GM23338 (cell line): ENCODE measurements at regions not wholly inside any gene's neighbourhood (a gene's known extent, or its start where the extent isn't known, plus 50 kb on each side); places are given as distances from the start of the nearest gene placed in this dataset.

Experiments used
- CREB1 ChIP-seq: fragments of 250-450 bp; sonication (Bioruptor Pico); IDR thresholded peaks from 2 replicates; pipeline ENCODE4 v1.5.0; 2020; ENCODE audit warnings: low read depth, mild to moderate bottlenecking, moderate library complexity
- EZH2 ChIP-seq: fragments of 200-600 bp; sonication (generic); IDR thresholded peaks from one replicate; pipeline ENCODE4 v1.8.0; 2017; ENCODE audit warnings: antibody characterized with exemption, mild to moderate bottlenecking, low read depth; ENCODE audit not compliant: unreplicated experiment
- EZH2phosphoT487 ChIP-seq: fragments of 200-600 bp; sonication (generic); IDR thresholded peaks from one replicate; pipeline ENCODE4 v1.8.1; 2018; ENCODE audit warnings: antibody characterized with exemption; ENCODE audit not compliant: unreplicated experiment
- JUNB ChIP-seq: IDR thresholded peaks from one replicate; pipeline ENCODE4 v1.6.1; 2016; ENCODE audit warnings: antibody characterized with exemption; ENCODE audit not compliant: unreplicated experiment
- NANOG ChIP-seq: IDR thresholded peaks from 2 replicates; pipeline ENCODE4 v1.6.1; 2016; ENCODE audit warnings: antibody characterized with exemption, borderline replicate concordance
- POLR2AphosphoS5 ChIP-seq: IDR thresholded peaks from 2 replicates; pipeline ENCODE4 v1.6.1; 2016; ENCODE audit warnings: antibody characterized with exemption, low read depth
- ZNF114 ChIP-seq: fragments of 250-450 bp; sonication (Bioruptor Pico); IDR thresholded peaks from 2 replicates; pipeline ENCODE4 v1.5.0; 2020; ENCODE audit warnings: mild to moderate bottlenecking, moderate library complexity
- TF ChIP-seq, protein P1 (sequence below), 2 experiments: fragments of 200-600 bp in 1 of 2; sonication (generic) in 1 of 2; conservative IDR thresholded peaks; 2 replicates each; pipeline versions ENCODE4 v1.5.1 to v1.6.1; 2016 to 2017; ENCODE audit warnings: antibody characterized with exemption in 2 of 2, low read depth in 2 of 2, mild to moderate bottlenecking in 2 of 2, moderate library complexity in 1 of 2
- TF ChIP-seq, protein P2 (sequence below): IDR thresholded peaks from one replicate; pipeline ENCODE4 v1.6.1; 2018; ENCODE audit warnings: antibody characterized with exemption; ENCODE audit not compliant: unreplicated experiment
- TF ChIP-seq, protein P3 (sequence below): IDR thresholded peaks from 2 replicates; pipeline ENCODE4 v1.6.1; 2016; ENCODE audit warnings: antibody characterized with exemption

DNA sequence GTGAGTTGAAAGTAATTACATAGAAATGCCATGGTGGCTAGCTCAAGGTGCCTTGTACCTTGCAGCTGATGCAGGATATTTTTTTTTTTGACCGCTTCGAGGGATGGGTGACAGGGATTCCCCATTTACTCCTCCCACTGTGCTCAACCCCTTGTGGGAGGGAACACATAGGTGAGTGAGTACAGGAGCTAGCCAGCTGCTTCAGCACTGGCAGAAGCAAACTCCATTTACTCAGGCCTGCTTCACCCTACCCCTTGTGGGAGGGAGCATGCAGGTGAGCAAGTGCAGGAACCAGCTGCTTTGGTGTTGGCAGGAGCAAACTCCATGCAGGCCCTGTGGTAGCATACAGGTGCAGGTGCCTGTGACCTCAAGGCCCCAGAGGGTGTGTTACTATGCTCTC lies 330.1 kb downstream of the TDRD3 start:
- TF ChIP-seq EZH2phosphoT487 (no peak), POLR2AphosphoS5 (no peak), EZH2 (no peak), JUNB (no peak), ZNF114 (no peak), CREB1 (CRISPR knock-in tag) (no peak), NANOG (no peak)
- TF ChIP-seq, protein P1, sequence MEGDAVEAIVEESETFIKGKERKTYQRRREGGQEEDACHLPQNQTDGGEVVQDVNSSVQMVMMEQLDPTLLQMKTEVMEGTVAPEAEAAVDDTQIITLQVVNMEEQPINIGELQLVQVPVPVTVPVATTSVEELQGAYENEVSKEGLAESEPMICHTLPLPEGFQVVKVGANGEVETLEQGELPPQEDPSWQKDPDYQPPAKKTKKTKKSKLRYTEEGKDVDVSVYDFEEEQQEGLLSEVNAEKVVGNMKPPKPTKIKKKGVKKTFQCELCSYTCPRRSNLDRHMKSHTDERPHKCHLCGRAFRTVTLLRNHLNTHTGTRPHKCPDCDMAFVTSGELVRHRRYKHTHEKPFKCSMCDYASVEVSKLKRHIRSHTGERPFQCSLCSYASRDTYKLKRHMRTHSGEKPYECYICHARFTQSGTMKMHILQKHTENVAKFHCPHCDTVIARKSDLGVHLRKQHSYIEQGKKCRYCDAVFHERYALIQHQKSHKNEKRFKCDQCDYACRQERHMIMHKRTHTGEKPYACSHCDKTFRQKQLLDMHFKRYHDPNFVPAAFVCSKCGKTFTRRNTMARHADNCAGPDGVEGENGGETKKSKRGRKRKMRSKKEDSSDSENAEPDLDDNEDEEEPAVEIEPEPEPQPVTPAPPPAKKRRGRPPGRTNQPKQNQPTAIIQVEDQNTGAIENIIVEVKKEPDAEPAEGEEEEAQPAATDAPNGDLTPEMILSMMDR (conservative IDR thresholded peaks at IDR 0.05; ENCODE audit: low read depth in 2 of 2) = no peak
- TF ChIP-seq, protein P2, sequence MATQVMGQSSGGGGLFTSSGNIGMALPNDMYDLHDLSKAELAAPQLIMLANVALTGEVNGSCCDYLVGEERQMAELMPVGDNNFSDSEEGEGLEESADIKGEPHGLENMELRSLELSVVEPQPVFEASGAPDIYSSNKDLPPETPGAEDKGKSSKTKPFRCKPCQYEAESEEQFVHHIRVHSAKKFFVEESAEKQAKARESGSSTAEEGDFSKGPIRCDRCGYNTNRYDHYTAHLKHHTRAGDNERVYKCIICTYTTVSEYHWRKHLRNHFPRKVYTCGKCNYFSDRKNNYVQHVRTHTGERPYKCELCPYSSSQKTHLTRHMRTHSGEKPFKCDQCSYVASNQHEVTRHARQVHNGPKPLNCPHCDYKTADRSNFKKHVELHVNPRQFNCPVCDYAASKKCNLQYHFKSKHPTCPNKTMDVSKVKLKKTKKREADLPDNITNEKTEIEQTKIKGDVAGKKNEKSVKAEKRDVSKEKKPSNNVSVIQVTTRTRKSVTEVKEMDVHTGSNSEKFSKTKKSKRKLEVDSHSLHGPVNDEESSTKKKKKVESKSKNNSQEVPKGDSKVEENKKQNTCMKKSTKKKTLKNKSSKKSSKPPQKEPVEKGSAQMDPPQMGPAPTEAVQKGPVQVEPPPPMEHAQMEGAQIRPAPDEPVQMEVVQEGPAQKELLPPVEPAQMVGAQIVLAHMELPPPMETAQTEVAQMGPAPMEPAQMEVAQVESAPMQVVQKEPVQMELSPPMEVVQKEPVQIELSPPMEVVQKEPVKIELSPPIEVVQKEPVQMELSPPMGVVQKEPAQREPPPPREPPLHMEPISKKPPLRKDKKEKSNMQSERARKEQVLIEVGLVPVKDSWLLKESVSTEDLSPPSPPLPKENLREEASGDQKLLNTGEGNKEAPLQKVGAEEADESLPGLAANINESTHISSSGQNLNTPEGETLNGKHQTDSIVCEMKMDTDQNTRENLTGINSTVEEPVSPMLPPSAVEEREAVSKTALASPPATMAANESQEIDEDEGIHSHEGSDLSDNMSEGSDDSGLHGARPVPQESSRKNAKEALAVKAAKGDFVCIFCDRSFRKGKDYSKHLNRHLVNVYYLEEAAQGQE = no peak
- TF ChIP-seq, protein P3, sequence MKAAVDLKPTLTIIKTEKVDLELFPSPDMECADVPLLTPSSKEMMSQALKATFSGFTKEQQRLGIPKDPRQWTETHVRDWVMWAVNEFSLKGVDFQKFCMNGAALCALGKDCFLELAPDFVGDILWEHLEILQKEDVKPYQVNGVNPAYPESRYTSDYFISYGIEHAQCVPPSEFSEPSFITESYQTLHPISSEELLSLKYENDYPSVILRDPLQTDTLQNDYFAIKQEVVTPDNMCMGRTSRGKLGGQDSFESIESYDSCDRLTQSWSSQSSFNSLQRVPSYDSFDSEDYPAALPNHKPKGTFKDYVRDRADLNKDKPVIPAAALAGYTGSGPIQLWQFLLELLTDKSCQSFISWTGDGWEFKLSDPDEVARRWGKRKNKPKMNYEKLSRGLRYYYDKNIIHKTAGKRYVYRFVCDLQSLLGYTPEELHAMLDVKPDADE = no peak
